PC-3 (cell line): ENCODE measurements at regions not wholly inside any gene's neighbourhood (a gene's known extent, or its start where the extent isn't known, plus 50 kb on each side); places are given as distances from the start of the nearest gene placed in this dataset.

Experiments used
- ATAC-seq: fragments of 200-7000 bp; cut with Tn5 transposase; 2 replicates; pipeline ENCODE4 v1.9.1; 2020; ENCODE audit warnings: mild to moderate bottlenecking, moderate library complexity
- BruUV-seq: library from RNA; stranded (reverse); fragments of 400-500 nt; replicated peaks from 2 replicates; lab custom pipeline; 2021; lab: Mats Ljungman, UMichigan
- CTCF ChIA-PET: fragments of 300-600 bp; sonication (Branson Sonifier 250); formaldehyde crosslinking; loops from one replicate; lab custom pipeline; 2022; ENCODE audit warnings: antibody characterized with exemption; lab: Charles Lee
- POLR2A ChIA-PET: fragments of 300-600 bp; sonication (Branson Sonifier 250); formaldehyde crosslinking; loops from one replicate; lab custom pipeline; 2022; ENCODE audit warnings: antibody characterized with exemption; ENCODE audit not compliant: unreplicated experiment; lab: Charles Lee
- DNase-seq: peaks from one replicate; pipeline ENCODE4 v3.0.0-alpha.2; 2015
- H2AFZ ChIP-seq: fragments of 300-600 bp; sonication (generic); 2 replicates; pipeline ENCODE4 v1.6.0; 2016; ENCODE audit warnings: antibody characterized with exemption, low read length
- H3F3A ChIP-seq: fragments of 300-600 bp; sonication (generic); one replicate; pipeline ENCODE4 v1.6.0; 2017; ENCODE audit warnings: antibody characterized with exemption, low read length, control low read depth, mild to moderate bottlenecking; ENCODE audit not compliant: unreplicated experiment
- H3K27ac ChIP-seq: fragments of 300-600 bp; sonication (generic); 2 replicates; pipeline ENCODE4 v1.5.1; 2016; ENCODE audit warnings: mild to moderate bottlenecking, low read length
- H3K27me3 ChIP-seq: fragments of 300-600 bp; sonication (generic); 2 replicates; pipeline ENCODE4 v1.6.1; 2016; ENCODE audit warnings: low read length, mixed read lengths
- H3K36me3 ChIP-seq: fragments of 300-600 bp; sonication (generic); 2 replicates; pipeline ENCODE4 v1.6.1; 2016; ENCODE audit warnings: low read depth, mixed run types, low read length, mixed read lengths
- H3K4me1 ChIP-seq: fragments of 300-600 bp; sonication (generic); 2 replicates; pipeline ENCODE4 v1.5.1; 2016; ENCODE audit warnings: low read length; ENCODE audit not compliant: insufficient read depth
- H3K4me2 ChIP-seq: fragments of 300-600 bp; sonication (generic); 2 replicates; pipeline ENCODE4 v1.6.0; 2016; ENCODE audit warnings: low read length
- H3K4me3 ChIP-seq: fragments of 300-600 bp; sonication (generic); 2 replicates; pipeline ENCODE4 v1.5.1; 2016; ENCODE audit warnings: mild to moderate bottlenecking, low read length, mixed read lengths
- H3K79me2 ChIP-seq: fragments of 300-600 bp; sonication (generic); 2 replicates; pipeline ENCODE4 v1.6.1; 2017; ENCODE audit warnings: low read length, mixed read lengths
- H3K9ac ChIP-seq: fragments of 300-600 bp; sonication (generic); 2 replicates; pipeline ENCODE4 v1.6.0; 2016; ENCODE audit warnings: mild to moderate bottlenecking, low read length
- H3K9me2 ChIP-seq: fragments of 300-600 bp; sonication (generic); replicated peaks from 2 replicates; pipeline ENCODE4 v1.6.1; 2016; ENCODE audit warnings: mixed run types, low read length, mixed read lengths
- H3K9me3 ChIP-seq: fragments of 300-600 bp; sonication (generic); 2 replicates; pipeline ENCODE4 v1.6.1; 2016; ENCODE audit warnings: low read length, mixed read lengths
- H4K20me1 ChIP-seq: fragments of 300-600 bp; sonication (generic); 2 replicates; pipeline ENCODE4 v1.6.1; 2016; ENCODE audit warnings: low read length, mixed read lengths
- CTCF ChIP-seq: fragments of 300-600 bp; sonication (generic); conservative IDR thresholded peaks from 2 replicates; pipeline ENCODE4 v1.5.1; 2017; ENCODE audit warnings: antibody characterized with exemption, low read depth, mild to moderate bottlenecking, low read length
- EZH2 ChIP-seq: fragments of 300-600 bp; sonication (generic); IDR thresholded peaks from one replicate; pipeline ENCODE4 v1.6.1; 2017; ENCODE audit warnings: antibody characterized with exemption, mild to moderate bottlenecking, low read length; ENCODE audit not compliant: unreplicated experiment
- EZH2phosphoT487 ChIP-seq: fragments of 300-600 bp; sonication (generic); IDR thresholded peaks from 2 replicates; pipeline ENCODE4 v1.6.1; 2018; ENCODE audit warnings: mild to moderate bottlenecking, antibody characterized with exemption, low read length, borderline replicate concordance
- intact Hi-C: fragments of 100-400 bp; cut with micrococcal nuclease; formaldehyde crosslinking; loops from 2 replicates; pipeline ENCODE4 v1.9.0; 2023

DNA sequence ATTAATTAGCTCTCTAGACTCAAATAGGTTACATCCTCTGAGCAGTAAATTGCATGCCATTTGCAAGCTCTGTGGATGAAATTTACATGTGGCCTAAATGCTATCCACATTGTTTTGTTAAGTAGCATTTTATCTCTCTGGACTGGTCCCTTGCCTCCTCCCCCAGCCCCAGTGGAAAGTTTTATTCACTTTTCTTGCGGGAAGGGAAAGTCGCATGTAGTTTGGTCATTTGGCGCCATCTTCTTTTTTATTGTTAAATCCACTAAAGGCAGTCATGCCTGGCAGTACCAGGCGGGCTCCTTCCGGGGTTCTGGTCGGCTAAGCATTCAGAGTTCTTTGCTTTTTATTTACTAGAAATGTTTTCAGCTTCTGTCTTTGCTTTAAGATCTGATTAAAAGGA lies 188.7 kb downstream of the TM9SF2 start:
- no peaks in the 10 kb centered on the region for H3K36me3 ChIP-seq
- POLR2A ChIA-PET: no interaction called here
- no peaks in the 10 kb centered on the region for H3K4me1 ChIP-seq
- no peaks in the 10 kb centered on the region for H3K79me2 ChIP-seq
- CTCF ChIA-PET: no interaction called here
- H3F3A ChIP-seq: no peaks in the 10 kb centered on the region
- no peaks in the 10 kb centered on the region for H4K20me1 ChIP-seq
- no peaks in the 10 kb centered on the region for H3K27me3 ChIP-seq
- no peaks in the 10 kb centered on the region for H3K9me2 ChIP-seq
- DNase-seq (no peak), ATAC-seq (no peak)
- TF ChIP-seq EZH2: no peak
- no peak for TF ChIP-seq EZH2phosphoT487
- no peak for TF ChIP-seq CTCF
- no peak overlapping the region for H3K9ac ChIP-seq
- no peak overlapping the region for H3K4me3 ChIP-seq
- H3K27ac ChIP-seq: no peak overlapping the region
- no peak overlapping the region for H2AFZ ChIP-seq
- no peak overlapping the region for H3K4me2 ChIP-seq
- no TSS peak for BruUV-seq
- intact Hi-C loops: no loop called here
- no peaks in the 10 kb centered on the region for H3K9me3 ChIP-seq

GRCh38 chr13:99688776-99689175 lies 187.5 kb downstream of the TM9SF2 start:
- Histone ChIP-seq H3F3A (no peaks in the 10 kb centered on the region), H3K9me2 (no peaks in the 10 kb centered on the region), H3K4me3 (no peak overlapping the region), H3K4me1 (no peaks in the 10 kb centered on the region), H3K27ac (no peak overlapping the region), H3K27me3 (no peaks in the 10 kb centered on the region), H4K20me1 (no peaks in the 10 kb centered on the region), H3K79me2 (no peaks in the 10 kb centered on the region), H3K4me2 (no peak overlapping the region), H2AFZ (no peak overlapping the region), H3K9me3 (no peaks in the 10 kb centered on the region), H3K36me3 (no peaks in the 10 kb centered on the region), H3K9ac (no peak overlapping the region)
- CTCF ChIA-PET: no interaction called here
- ATAC-seq (no peak), DNase-seq (no peak)
- TF ChIP-seq EZH2phosphoT487: no peak
- no peak for TF ChIP-seq EZH2
- TF ChIP-seq CTCF: no peak
- POLR2A ChIA-PET: no interaction called here
- BruUV-seq: no TSS peak
- intact Hi-C loops: no loop called here

- Histone ChIP-seq H4K20me1 (no peaks in the 10 kb centered on the region), H3K9me3 (no peaks in the 10 kb centered on the region), H3K9ac (no peak overlapping the region), H3K4me1 (no peaks in the 10 kb centered on the region), H3K4me3 (no peak overlapping the region), H3K27me3 (no peaks in the 10 kb centered on the region), H3F3A (no peaks in the 10 kb centered on the region), H3K27ac (no peak overlapping the region), H3K36me3 (no peaks in the 10 kb centered on the region), H3K79me2 (no peaks in the 10 kb centered on the region), H2AFZ (no peak overlapping the region), H3K9me2 (no peaks in the 10 kb centered on the region), H3K4me2 (no peak overlapping the region)
- no TSS peak for BruUV-seq
- DNase-seq (no peak), ATAC-seq (no peak)
- POLR2A ChIA-PET: no interaction called here
- intact Hi-C loops: no loop called here
- no peak for TF ChIP-seq CTCF
- TF ChIP-seq EZH2phosphoT487: no peak
- TF ChIP-seq EZH2: no peak
- CTCF ChIA-PET: no interaction called here
Measured at GRCh38 chr13:99687723-99688397, 186.6 kb downstream of the TM9SF2 start.
